Keratinocyte (primary cell): ENCODE measurements at regions not wholly inside any gene's neighbourhood (a gene's known extent, or its start where the extent isn't known, plus 50 kb on each side); places are given as distances from the start of the nearest gene placed in this dataset.

Experiments
- DNase-seq: peaks from one replicate; pipeline ENCODE4 v3.0.0-alpha.2; 2011; ENCODE audit warnings: low read depth, missing footprints, low spot score
- FAIRE-seq: peaks from 2 replicates; lab custom pipeline; 2011; peaks lifted over from hg19 to GRCh38; lab: Jason Lieb, UNC
- H2AFZ ChIP-seq: 2 replicates; pipeline ENCODE4 v1.6.0; 2012; ENCODE audit warnings: low read length, control low read depth, inconsistent platforms; ENCODE audit not compliant: control insufficient read depth
- H3K27ac ChIP-seq: 2 replicates; pipeline ENCODE4 v1.5.1; 2011; ENCODE audit warnings: low read length; ENCODE audit not compliant: control insufficient read depth, insufficient read depth
- H3K27me3 ChIP-seq: 3 replicates; pipeline ENCODE4 v1.6.0; 2011; ENCODE audit warnings: low read length; ENCODE audit not compliant: control insufficient read depth, insufficient read depth; ENCODE audit errors: extremely low read depth
- H3K36me3 ChIP-seq, 2 experiments: 2 replicates in 1 of 2; 3 replicates in 1 of 2; pipeline ENCODE4 v1.5.1; 2011; ENCODE audit warnings: low read length in 2 of 2, mild to moderate bottlenecking in 1 of 2; ENCODE audit not compliant: control insufficient read depth in 2 of 2, insufficient read depth in 2 of 2; ENCODE audit errors: extremely low read depth in 1 of 2
- H3K4me1 ChIP-seq: 3 replicates; pipeline ENCODE4 v1.5.1; 2011; ENCODE audit warnings: low read length; ENCODE audit not compliant: control insufficient read depth, insufficient read depth; ENCODE audit errors: extremely low read depth
- H3K4me2 ChIP-seq: 3 replicates; pipeline ENCODE4 v1.6.0; 2011; ENCODE audit warnings: low read depth, low read length; ENCODE audit not compliant: control insufficient read depth, insufficient read depth; ENCODE audit errors: extremely low read depth
- H3K4me3 ChIP-seq, 3 experiments: fragments of 200-600 bp in 1 of 3; sonication (generic) in 1 of 3; 2 replicates in 2 of 3; 3 replicates in 1 of 3; pipeline ENCODE4 v1.5.1; 2011 to 2016; ENCODE audit warnings: low read length in 3 of 3, mild to moderate bottlenecking in 3 of 3, control low read depth in 2 of 3, inconsistent platforms in 1 of 3, low read depth in 1 of 3, mixed read lengths in 1 of 3, mixed run types in 1 of 3, moderate library complexity in 1 of 3; ENCODE audit not compliant: control insufficient read depth in 2 of 3, insufficient read depth in 2 of 3; ENCODE audit errors: extremely low read depth in 1 of 3
- H3K79me2 ChIP-seq: 2 replicates; pipeline ENCODE4 v1.6.0; 2012; ENCODE audit warnings: low read length; ENCODE audit not compliant: control insufficient read depth, insufficient read depth
- H3K9ac ChIP-seq: 3 replicates; pipeline ENCODE4 v1.6.0; 2011; ENCODE audit warnings: low read length; ENCODE audit not compliant: control insufficient read depth, insufficient read depth; ENCODE audit errors: extremely low read depth
- H3K9me1 ChIP-seq: 3 replicates; pipeline ENCODE4 v1.6.0; 2011; ENCODE audit warnings: low read length; ENCODE audit not compliant: control insufficient read depth, insufficient read depth; ENCODE audit errors: extremely low read depth
- H3K9me3 ChIP-seq: 2 replicates; pipeline ENCODE4 v1.5.1; 2012; ENCODE audit warnings: low read depth, low read length; ENCODE audit not compliant: control insufficient read depth
- H4K20me1 ChIP-seq: 3 replicates; pipeline ENCODE4 v1.6.0; 2011; ENCODE audit warnings: low read length; ENCODE audit not compliant: control insufficient read depth, insufficient read depth; ENCODE audit errors: extremely low read depth
- EZH2 ChIP-seq: IDR thresholded peaks from one replicate; pipeline ENCODE4 v1.6.1; 2012; ENCODE audit warnings: inconsistent platforms, mild to moderate bottlenecking, low read length, moderate library complexity
- dilution Hi-C: fragments of 300-500 bp; cut with MboI; formaldehyde crosslinking; loops from one replicate; pipeline ENCODE4 v1.7.0; 2020; ENCODE audit warnings: low sequenced_read_pairs; ENCODE audit not compliant: extremely low pct_ligation_motif_present
- TF ChIP-seq, protein P1 (sequence below), 3 experiments: IDR thresholded peaks in 1 of 3; conservative IDR thresholded peaks in 1 of 3; optimal IDR thresholded peaks in 1 of 3; 2 replicates in 2 of 3; 3 replicates in 1 of 3; pipeline versions ENCODE3 to v1.5.1; 2011; ENCODE audit warnings: low read length in 3 of 3, mild to moderate bottlenecking in 3 of 3, moderate library complexity in 2 of 3, control low read depth in 1 of 3, inconsistent platforms in 1 of 3; ENCODE audit not compliant: insufficient read depth in 2 of 3; ENCODE audit errors: extremely low read depth in 1 of 3

GRCh38 chr21:38952890-38953289 lies 147.2 kb downstream of the ETS2 start:
- no peak overlapping the region for H3K27ac ChIP-seq
- FAIRE-seq (no peak), DNase-seq (no peak)
- no peaks in the 10 kb centered on the region for H3K9me3 ChIP-seq
- no peak overlapping the region for H3K4me2 ChIP-seq
- TF ChIP-seq, protein P1, sequence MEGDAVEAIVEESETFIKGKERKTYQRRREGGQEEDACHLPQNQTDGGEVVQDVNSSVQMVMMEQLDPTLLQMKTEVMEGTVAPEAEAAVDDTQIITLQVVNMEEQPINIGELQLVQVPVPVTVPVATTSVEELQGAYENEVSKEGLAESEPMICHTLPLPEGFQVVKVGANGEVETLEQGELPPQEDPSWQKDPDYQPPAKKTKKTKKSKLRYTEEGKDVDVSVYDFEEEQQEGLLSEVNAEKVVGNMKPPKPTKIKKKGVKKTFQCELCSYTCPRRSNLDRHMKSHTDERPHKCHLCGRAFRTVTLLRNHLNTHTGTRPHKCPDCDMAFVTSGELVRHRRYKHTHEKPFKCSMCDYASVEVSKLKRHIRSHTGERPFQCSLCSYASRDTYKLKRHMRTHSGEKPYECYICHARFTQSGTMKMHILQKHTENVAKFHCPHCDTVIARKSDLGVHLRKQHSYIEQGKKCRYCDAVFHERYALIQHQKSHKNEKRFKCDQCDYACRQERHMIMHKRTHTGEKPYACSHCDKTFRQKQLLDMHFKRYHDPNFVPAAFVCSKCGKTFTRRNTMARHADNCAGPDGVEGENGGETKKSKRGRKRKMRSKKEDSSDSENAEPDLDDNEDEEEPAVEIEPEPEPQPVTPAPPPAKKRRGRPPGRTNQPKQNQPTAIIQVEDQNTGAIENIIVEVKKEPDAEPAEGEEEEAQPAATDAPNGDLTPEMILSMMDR (optimal IDR thresholded peaks at IDR 0.05 in 1 of 3, IDR thresholded peaks at IDR 0.05 in 1 of 3, conservative IDR thresholded peaks at IDR 0.05 in 1 of 3; ENCODE audit: extremely low read depth in 1 of 3, insufficient read depth in 2 of 3, low read length in 3 of 3) = no peak
- no peak for TF ChIP-seq EZH2
- no peaks in the 10 kb centered on the region for H3K36me3 ChIP-seq
- H3K9ac ChIP-seq = no peak overlapping the region
- dilution Hi-C loops = no loop called here
- H4K20me1 ChIP-seq = no peaks in the 10 kb centered on the region
- H2AFZ ChIP-seq = no peak overlapping the region
- peaks cover 25% of the 10 kb centered on the region for H3K4me1 ChIP-seq
- H3K9me1 ChIP-seq = no peaks in the 10 kb centered on the region
- H3K4me3 ChIP-seq = no peak overlapping the region
- H3K27me3 ChIP-seq = no peaks in the 10 kb centered on the region
- H3K79me2 ChIP-seq = no peaks in the 10 kb centered on the region

DNA sequence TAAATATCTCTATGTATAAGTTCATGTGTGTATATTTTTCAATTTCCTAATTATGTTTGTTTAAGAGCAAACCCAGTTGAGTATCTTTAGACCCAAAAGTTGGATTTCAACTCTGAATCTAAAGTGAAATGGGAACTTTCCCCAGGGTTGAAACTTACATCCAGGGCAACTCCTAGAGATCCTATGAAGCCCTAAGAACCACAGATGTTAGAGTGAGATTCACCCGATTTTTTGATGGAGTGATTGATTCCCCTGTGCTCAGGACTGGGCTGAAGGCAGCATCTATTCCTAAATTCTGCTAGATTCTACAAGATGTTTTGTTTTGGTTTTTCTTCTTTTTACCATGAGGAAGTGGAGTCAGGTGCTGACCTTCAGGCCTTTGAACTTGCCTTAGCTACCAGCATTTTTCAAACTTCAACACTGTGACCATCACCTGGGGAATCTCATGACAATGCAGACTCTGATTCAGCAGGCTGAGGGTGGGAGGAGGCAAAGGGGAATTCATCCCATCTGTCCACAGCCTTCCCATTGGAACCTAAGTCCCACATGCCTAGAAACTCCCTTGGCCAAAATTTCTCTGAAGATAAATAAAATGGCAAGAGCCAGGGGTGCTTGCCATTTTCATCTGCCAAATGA lies 145.5 kb downstream of the ETS2 start:
- Histone ChIP-seq H3K9me1 (no peaks in the 10 kb centered on the region), H3K4me2 (no peak overlapping the region), H4K20me1 (no peaks in the 10 kb centered on the region), H3K27me3 (peaks cover 7% of the 10 kb centered on the region), H2AFZ (no peak overlapping the region), H3K79me2 (no peaks in the 10 kb centered on the region), H3K27ac (no peak overlapping the region), H3K36me3 (no peaks in the 10 kb centered on the region), H3K4me1 (peaks cover 10% of the 10 kb centered on the region), H3K9me3 (no peaks in the 10 kb centered on the region), H3K9ac (no peak overlapping the region), H3K4me3 (no peak overlapping the region)
- no peak for TF ChIP-seq EZH2
- TF ChIP-seq, protein P1 (optimal IDR thresholded peaks at IDR 0.05 in 1 of 3, IDR thresholded peaks at IDR 0.05 in 1 of 3, conservative IDR thresholded peaks at IDR 0.05 in 1 of 3; ENCODE audit: extremely low read depth in 1 of 3, insufficient read depth in 2 of 3, low read length in 3 of 3) = no peak
- DNase-seq (no peak), FAIRE-seq (no peak)
- dilution Hi-C loops = no loop called here
